ENCODE measurements at regions not wholly inside any gene's neighbourhood (a gene's known extent, or its start where the extent isn't known, plus 50 kb on each side); places are given as distances from the start of the nearest gene placed in this dataset.

- no peak for TF ChIP-seq CTCF (optimal IDR thresholded peaks at IDR 0.05 in 1 of 3, IDR thresholded peaks at IDR 0.05 in 1 of 3, conservative IDR thresholded peaks at IDR 0.05 in 1 of 3; ENCODE audit: extremely low read depth in 1 of 3, insufficient read depth in 2 of 3, low read length in 3 of 3)
- Histone ChIP-seq H3K9ac (ENCODE audit: control insufficient read depth, extremely low read depth, insufficient read depth, low read length) (no peak overlapping the region), H3K4me1 (ENCODE audit: control insufficient read depth, extremely low read depth, insufficient read depth, low read length) (no peaks in the 10 kb centered on the region), H3K9me1 (ENCODE audit: control insufficient read depth, extremely low read depth, insufficient read depth, low read length) (no peaks in the 10 kb centered on the region), H2AFZ (ENCODE audit: control insufficient read depth, low read length) (no peak overlapping the region), H3K4me2 (ENCODE audit: control insufficient read depth, extremely low read depth, insufficient read depth, low read depth, low read length) (no peak overlapping the region), H3K27me3 (ENCODE audit: control insufficient read depth, extremely low read depth, insufficient read depth, low read length) (no peaks in the 10 kb centered on the region), H4K20me1 (ENCODE audit: control insufficient read depth, extremely low read depth, insufficient read depth, low read length) (no peaks in the 10 kb centered on the region), H3K4me3 (ENCODE audit: control insufficient read depth in 2 of 3, extremely low read depth in 1 of 3, insufficient read depth in 2 of 3, low read depth in 1 of 3, low read length in 3 of 3) (no peak overlapping the region), H3K27ac (ENCODE audit: control insufficient read depth, insufficient read depth, low read length) (no peak overlapping the region), H3K9me3 (ENCODE audit: control insufficient read depth, low read depth, low read length) (no peaks in the 10 kb centered on the region), H3K79me2 (ENCODE audit: control insufficient read depth, insufficient read depth, low read length) (no peaks in the 10 kb centered on the region), H3K36me3 (ENCODE audit: control insufficient read depth in 2 of 2, extremely low read depth in 1 of 2, insufficient read depth in 2 of 2, low read length in 2 of 2) (no peaks in the 10 kb centered on the region)
- no peak for DNase-seq (ENCODE audit: low read depth, low spot score)
- no peak for FAIRE-seq
- dilution Hi-C loops (cut with MboI; ENCODE audit: extremely low pct_ligation_motif_present, low sequenced_read_pairs) = no loop called here
These were observed 68.6 kb downstream of the ZC3H11B start for GRCh38 chr1:219544163-219544846.

- no peaks in the 10 kb centered on the region for H4K20me1 ChIP-seq (ENCODE audit: control insufficient read depth, extremely low read depth, insufficient read depth, low read length)
- TF ChIP-seq CTCF (optimal IDR thresholded peaks at IDR 0.05 in 1 of 3, IDR thresholded peaks at IDR 0.05 in 1 of 3, conservative IDR thresholded peaks at IDR 0.05 in 1 of 3; ENCODE audit: extremely low read depth in 1 of 3, insufficient read depth in 2 of 3, low read length in 3 of 3) = no peak
- H3K4me3 ChIP-seq (ENCODE audit: control insufficient read depth in 2 of 3, extremely low read depth in 1 of 3, insufficient read depth in 2 of 3, low read depth in 1 of 3, low read length in 3 of 3) = no peak overlapping the region
- H3K9ac ChIP-seq (ENCODE audit: control insufficient read depth, extremely low read depth, insufficient read depth, low read length) = no peak overlapping the region
- no peaks in the 10 kb centered on the region for H3K4me1 ChIP-seq (ENCODE audit: control insufficient read depth, extremely low read depth, insufficient read depth, low read length)
- no peak overlapping the region for H2AFZ ChIP-seq (ENCODE audit: control insufficient read depth, low read length)
- dilution Hi-C loops (cut with MboI; ENCODE audit: extremely low pct_ligation_motif_present, low sequenced_read_pairs) = no loop called here
- no peaks in the 10 kb centered on the region for H3K9me3 ChIP-seq (ENCODE audit: control insufficient read depth, low read depth, low read length)
- DNase-seq (ENCODE audit: low read depth, low spot score) (no peak), FAIRE-seq (no peak)
- H3K27me3 ChIP-seq (ENCODE audit: control insufficient read depth, extremely low read depth, insufficient read depth, low read length) = no peaks in the 10 kb centered on the region
- H3K9me1 ChIP-seq (ENCODE audit: control insufficient read depth, extremely low read depth, insufficient read depth, low read length) = no peaks in the 10 kb centered on the region
- no peaks in the 10 kb centered on the region for H3K79me2 ChIP-seq (ENCODE audit: control insufficient read depth, insufficient read depth, low read length)
- no peak overlapping the region for H3K4me2 ChIP-seq (ENCODE audit: control insufficient read depth, extremely low read depth, insufficient read depth, low read depth, low read length)
- no peak overlapping the region for H3K27ac ChIP-seq (ENCODE audit: control insufficient read depth, insufficient read depth, low read length)
- H3K36me3 ChIP-seq (ENCODE audit: control insufficient read depth in 2 of 2, extremely low read depth in 1 of 2, insufficient read depth in 2 of 2, low read length in 2 of 2) = no peaks in the 10 kb centered on the region
These were observed 69.9 kb downstream of the ZC3H11B start for GRCh38 chr1:219542828-219543518.
